Stimulated activated CD8-positive, alpha-beta memory T cell treated with anti-CD3 and anti-CD28 coated beads, Interleukin-4, amount 100 ng/mL, for 4 hours (primary cell): ENCODE measurements at regions not wholly inside any gene's neighbourhood (a gene's known extent, or its start where the extent isn't known, plus 50 kb on each side); places are given as distances from the start of the nearest gene placed in this dataset.

Experiments
- DNase-seq, 2 donors: peaks; one replicate each; pipeline ENCODE4 v3.0.0-alpha.2; 2020; ENCODE audit warnings: low read depth in 2 of 2, low spot score in 1 of 2

DNA sequence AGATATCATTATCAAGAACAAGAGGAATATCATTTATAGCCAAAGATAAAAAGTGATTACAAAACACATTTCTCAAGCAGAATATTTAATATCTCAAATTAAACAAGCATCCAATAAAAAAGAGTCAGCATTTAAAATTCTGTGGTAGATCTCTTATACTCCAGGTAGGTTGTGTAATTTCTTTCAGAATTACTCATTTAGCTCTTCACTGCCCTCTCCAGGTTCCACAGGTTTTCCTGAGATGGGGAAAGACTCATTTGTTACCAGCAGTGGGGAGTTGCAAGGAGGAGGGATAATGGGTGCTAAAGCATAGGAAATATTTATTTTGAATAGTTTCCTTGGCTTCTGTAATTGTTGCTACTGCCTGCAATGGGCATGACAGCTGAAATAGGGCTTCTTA, 83.1 kb upstream of the RASGRP1 start:
- DNase-seq: no peak

DNA sequence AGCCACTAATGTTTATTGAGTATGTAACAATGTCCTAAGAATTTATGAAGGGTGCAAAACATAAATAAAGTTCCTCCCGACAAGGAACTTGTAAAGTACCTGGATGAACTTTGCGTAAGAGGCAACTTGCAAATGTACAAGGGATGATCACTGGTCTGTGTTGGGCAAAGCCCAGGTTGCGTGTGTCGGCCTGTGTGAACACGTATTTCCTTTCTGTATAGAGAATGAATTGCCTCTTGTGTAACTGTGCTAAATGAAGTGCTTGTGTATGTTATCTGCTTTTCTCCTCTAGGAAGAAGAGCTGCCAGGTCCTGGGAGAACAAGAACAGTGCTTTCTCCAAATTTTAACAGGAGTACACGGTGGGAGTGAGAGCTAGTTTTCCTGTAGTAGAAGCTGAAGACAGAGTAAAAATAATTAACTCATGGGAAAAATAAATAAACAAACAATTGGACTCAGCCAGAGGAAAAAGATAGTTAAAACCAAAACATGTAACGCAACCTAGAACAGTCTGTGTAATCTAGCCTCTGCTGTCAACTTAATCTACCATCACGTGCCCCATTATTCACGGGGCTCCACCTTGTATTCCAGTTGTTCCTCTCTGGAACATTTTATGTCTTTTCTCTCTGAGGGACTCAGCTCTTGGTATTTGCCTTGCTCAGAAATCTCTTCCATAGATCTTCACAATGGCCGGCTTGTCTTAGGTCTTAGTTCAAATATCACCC, 83.7 kb upstream of the RASGRP1 start:
- DNase-seq: no peak

DNA sequence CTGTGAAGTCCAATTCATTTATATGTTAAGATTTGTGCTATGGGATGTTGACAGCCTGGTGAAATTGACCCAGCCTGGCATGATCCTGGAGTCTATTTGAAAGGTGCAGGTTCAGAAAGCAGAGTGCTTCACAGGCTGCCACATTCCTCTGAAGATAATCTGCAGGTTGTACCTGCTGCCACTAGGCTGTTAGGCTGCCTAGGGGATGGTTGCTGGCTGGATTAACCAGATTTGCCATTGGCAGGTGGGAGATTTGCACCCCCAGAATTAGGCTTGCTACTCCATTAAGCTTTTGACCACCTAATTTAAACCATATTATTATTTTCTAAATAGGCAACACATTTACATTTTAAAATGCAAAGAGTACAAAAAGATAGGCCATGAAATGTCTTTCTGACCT, 85.8 kb upstream of the RASGRP1 start:
- DNase-seq: no peak

DNA sequence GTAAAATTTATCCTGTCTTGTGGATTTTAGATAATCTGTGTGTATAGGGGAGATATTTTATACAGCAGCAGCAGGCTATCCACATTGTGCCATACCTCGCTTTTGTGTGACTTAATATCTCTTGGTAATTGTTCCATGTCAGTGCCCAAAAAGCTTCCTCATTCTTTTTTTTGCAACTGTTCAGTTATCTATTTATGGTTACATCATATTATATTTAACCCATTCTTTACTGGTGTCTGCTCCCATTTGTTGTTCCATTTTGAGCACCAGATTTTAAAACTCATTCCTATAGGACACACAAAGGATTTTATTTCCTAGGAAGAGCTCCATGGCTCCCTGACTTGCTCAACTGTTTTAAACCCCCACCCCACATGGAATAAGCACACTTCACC, 86.3 kb upstream of the RASGRP1 start:
- no peak for DNase-seq

DNA sequence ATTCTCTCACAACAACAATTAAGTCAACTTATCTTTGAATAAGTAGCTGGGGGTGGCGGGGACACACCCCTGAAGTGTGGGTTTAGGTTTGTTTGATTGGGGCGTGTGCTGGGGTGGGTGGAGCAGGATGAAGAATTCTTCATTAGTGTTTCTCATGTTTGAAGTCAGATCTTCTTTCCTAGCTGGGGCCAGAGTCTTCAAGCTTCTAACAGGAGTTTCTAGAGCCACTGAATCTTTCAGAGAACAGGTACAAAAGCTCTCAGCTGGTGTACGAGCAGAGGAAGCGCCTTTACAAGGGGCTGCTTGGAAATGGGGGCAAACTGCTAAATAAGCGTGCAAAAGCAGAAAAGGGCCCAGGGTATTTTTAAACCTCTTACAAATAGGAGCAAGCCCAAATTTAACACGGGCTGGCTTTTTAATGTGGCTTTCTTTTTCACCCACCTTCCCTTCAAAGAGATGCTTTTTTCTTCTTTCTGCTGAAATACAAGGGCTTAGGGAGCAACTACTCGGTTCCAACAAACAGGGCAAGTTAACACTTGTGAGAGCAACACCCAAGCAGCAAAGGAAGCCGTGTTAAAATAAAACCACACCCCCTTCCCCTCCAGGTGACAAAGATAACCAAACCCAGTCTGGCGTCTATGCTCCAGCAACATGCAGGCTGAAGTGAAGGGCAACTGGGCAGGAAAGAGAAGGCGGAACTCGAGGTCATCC, 86.9 kb upstream of the RASGRP1 start:
- DNase-seq: no peak

DNA sequence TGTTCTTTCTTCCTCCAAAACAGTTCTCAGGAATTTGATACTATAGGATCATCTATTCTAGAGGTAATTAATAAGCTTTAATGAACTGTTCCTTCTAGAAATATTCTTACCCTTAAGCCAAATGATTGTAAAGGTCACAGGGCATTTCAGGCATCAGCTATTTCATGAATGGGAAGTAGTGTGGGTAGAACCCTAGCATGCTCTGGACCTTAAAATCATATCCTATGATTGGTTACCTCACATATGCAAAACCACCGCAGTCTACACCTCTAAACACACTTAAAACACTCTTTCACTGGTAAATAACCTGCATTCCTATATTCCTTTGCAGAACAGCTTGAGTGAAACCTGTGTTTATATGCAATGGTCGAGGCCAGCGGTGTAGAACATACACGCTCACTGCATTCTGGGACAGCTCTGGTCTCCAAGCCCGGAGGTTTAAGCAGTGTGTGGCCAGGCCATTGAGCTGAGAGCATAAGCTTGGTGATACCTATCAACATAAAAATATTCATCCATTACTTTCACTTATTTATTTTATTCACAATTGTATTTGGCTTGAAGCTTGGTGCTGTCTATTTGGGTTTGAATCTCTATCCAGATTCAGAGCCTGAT, 87.7 kb upstream of the RASGRP1 start:
- no peak for DNase-seq

DNA sequence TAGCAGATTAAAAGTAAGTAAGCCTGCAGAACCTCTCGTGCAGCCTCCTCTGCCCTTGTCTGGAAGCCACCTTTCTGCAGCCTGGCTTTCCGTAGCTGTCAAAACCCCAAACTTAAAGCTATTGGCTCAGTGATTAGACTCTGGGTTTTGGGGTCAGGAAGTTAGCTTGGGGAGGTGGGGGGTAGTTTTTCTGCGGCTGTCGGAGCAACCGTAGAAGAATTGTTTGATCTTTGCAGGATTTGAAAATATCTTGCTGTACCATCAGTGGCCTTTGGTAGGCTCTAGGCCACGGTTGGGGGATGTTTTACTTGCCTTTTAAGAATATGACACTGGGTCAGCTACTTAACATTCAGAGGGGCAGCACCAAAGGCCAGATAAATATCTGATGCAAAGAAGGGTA, 88.4 kb upstream of the RASGRP1 start:
- peak in 1 of 2 donors; percentile 36 for DNase-seq

DNA sequence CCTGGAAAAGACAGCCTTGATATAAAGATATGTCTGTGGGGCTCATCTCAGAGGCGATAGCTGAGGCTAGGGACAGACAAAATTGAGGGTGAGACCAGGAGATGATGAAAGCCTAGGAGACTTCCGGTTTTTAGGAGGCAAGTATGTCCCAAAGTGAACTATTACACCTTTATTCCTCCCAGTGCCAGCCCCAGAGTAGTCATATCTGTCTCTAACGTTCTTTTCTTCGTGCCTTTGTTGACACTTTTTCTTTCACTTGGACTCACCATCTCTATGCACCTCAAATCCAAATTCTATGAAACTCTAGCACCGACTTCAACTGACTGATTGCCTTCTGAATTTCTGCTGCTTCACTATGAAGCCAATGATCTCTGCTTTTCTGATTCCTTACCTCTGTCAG, 93.8 kb upstream of the RASGRP1 start:
- no peak for DNase-seq

DNA sequence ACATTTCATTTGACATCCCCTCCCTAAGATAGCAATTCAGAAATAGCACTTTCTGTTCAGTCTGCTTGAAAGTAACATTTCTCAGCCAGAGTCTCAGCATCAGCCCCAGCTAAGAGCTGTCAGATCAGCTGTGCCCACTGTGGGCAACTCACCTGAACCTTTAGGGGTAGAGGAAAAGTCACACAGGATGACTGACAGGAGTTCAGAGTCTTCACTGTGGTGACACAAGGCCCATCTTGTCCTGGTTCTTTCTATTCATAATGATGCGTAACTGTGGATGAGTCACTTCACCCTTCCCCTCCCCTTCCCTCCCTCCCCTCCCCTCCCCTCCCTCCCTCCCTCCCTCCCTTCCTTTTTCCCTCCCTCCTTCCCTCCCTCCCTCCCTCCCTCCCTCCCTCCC, 96.1 kb upstream of the RASGRP1 start:
- no peak for DNase-seq

DNA sequence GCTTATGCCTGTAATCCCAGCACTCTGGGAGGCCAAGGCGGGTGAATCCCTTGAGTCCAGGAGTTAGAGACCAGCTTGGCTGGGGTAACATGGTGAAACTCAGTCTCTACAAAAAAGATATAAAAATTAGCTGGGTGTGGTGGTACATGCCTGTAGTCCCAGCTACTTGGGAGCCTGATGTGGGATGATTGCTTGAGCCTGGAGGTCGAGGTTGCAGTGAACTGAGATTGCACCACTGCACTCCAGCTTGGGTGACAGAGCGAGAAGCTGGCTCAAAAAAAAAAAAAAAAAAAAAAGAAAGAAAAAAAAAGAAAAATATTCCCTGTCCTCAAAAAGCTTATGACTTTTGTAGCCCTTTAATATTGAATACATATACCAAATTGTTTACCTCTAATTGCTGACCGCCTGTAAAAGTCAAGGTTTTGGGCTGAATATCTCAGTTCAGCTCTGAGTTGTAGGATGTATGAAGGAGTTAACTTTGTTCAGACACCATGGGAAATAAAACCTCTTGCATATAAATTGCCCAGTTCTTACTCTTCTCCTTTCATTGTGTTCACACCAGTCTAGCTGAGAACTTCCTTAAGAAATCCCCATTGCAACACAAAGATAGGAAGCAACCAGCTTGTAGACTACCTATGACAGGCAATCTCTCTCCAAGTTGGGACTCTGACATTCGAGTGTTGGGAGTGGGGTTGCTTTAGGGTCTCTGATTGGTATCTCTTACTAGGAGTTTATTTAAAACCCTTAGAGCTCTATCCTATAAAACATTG, 97.6 kb upstream of the RASGRP1 start:
- DNase-seq: no peak

DNA sequence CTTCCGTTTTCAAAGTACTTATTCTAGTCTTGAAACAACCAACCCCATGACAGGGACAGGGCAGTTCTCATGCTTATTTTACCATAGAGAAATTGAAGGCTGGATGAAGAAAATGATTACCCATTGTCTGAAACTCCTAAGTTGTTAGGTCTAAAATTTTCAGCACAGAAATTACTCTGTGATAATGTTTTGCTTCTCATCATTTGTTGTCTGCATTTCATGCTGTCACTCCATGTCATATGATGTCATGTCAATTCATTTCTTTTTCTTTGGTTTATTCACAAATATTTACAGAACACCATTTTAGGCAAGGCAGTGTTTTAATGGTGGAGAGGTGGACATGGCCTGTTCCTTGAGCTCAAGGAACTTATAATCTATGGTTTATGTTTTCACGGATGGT, 98.2 kb upstream of the RASGRP1 start:
- no peak for DNase-seq

DNA sequence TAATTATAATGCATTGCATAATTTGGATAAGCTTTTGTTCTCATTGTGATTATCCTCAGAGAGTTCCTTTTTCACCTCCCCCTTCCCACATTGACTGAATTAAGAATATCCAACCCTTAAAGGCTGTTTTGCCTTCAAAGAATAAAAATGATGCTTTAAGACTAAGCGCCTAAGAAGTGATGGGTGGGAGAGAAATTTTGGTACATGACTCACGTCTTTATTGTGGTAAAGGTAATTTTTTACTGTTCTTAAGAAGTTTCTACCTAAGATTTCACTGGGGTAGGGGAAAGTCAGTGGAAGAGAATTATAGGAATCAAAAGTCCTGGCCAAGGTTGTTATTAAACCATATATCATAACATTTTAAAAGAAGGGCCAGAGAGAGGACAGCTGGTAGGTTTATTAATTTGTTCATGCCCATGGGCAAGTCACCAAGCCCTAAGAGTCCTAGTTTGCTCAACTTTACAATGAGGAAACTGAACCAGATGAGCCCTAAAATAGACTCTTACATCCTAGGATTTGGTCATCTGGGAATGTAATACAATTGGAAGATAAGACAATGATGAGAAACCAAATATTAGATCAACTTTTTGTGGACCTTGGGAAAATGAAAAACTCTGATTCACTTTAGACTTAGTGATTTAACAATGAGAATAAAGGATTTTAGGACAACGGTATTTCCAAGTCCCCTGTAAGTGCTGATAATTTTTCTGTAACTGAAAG, 101.1 kb upstream of the RASGRP1 start:
- DNase-seq: no peak

DNA sequence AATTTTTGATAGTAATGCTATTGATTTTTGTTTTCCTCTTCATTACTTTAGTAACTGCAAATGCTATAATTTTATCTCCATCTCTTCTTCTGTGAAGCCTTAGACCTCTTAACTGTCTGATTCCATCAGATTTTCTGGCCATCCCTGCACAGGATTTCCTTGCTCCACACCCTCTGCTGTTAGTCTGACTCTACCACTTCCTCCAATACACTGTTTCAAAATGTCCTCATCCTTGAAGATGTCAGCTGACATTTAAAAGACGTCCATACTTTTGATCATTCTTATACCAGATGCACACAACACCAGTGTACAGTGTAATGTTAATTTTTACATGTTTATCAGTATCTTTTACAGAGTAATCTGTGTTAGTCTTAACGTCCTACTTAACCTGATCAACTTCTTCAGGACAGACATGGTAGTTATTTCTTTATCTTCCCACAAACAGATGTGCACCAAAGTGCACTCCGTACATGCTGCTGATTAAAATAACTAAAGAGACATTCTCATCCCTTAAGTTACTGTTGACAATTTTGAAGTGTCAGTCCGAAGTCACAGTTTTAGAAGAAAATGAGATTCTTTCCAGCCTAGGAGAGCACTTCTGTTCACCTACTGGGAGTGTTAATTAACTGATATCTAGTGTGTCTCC, 102.4 kb upstream of the RASGRP1 start:
- DNase-seq: no peak

DNA sequence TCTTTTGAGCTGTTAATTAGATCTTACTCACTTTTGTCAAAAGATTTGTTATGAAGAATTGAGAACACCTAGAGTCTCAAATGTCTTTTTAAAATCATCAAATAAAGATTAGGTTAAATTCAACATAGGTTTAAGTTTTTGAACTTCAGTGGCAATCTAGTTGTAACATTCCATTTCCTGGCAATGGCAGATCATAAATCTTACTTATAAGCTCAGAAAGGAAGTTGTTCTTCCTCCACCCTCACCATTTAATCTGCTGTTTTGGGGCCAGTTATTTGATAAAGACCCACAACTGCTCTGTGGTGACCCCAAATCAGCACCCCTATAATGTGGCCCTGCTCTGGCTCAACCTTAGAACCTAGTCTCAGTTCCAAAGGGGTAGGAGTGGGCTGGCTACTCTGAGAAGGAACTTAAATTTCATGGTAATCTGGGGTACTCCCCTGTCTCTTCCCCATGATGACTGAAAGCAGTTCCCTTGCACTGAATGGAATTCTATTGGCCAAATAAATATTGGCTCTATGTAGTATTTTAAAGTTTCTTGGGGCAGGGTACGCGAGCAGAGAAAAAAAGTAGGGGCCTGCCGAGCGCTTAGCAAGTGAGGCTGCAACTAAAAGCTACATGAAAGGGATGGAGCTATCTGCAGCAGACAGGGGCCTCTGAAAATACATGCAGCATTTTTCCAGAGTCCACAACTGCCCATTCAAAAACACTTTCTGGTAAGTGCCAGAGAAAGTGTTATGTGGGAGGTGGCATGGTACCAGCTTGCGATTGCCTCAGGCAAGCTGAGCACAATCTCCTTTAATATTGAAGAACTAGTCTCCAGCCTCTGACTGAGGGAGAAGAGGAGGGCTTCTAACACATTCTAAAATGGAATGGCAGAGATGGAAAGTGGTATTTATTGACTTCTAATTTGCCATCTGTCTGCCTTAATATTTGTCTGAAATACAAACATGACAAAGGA, 103.6 kb upstream of the RASGRP1 start:
- DNase-seq: no peak

DNA sequence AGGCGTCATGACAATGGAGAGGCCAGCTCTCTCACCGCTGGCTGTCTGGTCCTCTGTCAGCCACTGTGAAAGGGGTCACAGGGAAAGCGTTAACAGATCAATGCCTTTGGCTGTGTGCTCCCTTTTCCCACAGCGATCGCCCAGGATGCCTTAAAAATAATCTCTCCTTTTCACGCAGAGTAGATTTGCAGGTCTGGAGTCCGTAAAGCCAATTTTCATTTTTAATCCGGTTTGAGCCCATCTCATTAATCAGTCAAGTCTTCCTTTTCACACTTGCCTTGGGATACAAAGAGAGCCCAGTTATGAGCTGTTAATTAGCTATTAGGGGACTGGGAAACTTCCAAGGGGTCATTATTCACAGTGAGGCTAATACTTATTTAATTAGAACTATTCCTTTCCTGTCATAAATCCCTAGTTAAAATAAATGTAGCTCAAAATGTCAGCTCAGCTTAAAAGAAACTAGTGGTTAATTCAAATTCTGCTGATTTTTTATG, 104.3 kb upstream of the RASGRP1 start:
- no peak for DNase-seq

DNA sequence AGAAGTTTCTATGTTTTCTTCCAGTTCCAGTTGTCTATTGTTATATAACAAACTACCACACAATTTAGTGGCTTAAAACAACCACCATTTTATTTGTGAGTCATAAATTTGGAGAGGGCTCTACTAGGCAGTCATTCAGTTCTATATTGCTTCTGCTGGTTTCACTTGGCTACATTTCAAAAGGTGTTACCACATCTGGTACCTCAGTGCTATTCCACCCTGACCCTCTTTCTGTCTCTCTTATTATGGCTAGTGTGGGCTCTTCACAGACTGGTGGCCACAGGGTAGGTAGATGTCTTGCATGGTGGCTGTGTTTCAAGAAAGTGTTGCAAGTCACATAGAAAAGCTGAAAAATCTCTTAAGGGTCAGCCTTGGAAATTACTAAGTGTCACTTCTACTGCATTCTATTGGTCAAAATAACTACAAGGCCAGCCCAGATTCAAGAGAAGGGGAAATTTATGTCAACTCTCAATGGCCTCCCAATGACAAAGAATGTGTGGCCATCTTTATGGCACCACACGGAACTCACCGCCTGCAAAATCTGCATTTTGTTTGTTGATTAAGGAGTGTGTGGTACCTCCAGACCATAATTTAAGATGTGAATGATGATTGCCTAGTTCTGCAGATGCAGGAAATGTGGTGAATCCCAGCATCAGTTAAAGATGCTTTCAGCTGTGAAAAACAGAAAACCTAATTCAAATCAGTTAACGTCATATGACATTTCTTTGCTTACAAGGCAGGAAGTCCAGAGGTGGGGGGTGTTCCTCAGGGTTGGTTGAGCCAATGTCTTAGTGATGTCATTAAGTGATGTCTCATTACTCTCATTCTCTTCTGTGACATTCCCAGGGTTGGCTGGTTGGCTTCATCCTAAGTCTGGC, 105.8 kb upstream of the RASGRP1 start:
- no peak for DNase-seq

DNA sequence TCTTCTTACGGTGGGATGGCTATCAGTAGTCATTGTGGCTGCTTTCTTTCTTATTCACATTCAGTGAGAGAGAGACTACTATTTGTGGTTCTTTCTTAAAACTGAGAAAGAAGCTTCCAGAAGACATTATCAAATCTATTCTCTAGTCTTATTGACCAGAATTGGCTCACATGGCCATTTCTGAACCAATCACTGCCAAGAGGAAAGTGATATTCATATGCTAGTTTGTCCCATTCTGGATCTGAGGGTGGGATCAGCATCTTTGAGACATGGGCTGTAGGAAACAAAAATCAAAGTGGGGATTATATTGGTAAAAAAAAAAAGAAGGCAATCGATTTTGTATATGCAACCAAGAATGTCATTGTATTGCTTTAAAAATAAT, 106.4 kb upstream of the RASGRP1 start:
- DNase-seq: no peak

DNA sequence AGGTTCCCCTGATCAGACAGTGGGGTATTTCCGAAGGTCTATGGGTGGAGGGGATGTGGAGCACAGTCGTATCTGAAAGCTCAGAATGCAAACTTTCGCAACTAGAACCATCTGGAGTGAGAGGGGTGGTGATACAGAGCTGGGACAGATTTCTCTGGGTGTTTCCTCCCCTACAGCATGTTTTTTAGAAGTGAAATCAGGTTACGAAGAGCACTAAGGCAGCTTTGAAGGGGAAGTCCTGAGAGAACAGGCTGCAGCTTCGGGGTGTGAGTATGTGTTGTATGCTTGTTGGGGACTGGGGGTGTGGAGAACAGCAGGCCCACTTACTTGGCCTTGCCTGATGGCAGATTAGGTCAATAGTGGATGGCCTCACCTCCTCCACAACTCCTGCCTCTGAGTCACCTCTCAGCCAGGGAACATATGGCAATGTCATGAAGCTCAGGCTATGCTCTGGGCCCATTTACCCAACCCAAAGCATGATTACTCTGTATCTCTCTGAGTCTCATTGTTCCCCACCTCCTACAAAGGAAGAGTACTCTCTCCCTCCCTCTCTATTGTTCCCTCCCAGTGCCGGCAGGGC, 107.2 kb upstream of the RASGRP1 start:
- DNase-seq: no peak
